Kidney (tissue), 13 donors: ENCODE measurements at regions not wholly inside any gene's neighbourhood (a gene's known extent, or its start where the extent isn't known, plus 50 kb on each side); places are given as distances from the start of the nearest gene placed in this dataset.

ENCODE experiments used
- DNase-seq, 5 donors: peaks; one replicate each; pipeline ENCODE4 v3.0.0-alpha.2; 2013 to 2020
- FAIRE-seq: peaks from 2 replicates; lab custom pipeline; 2012; peaks lifted over from hg19 to GRCh38; lab: Jason Lieb, UNC
- H3K27ac ChIP-seq, 2 donors: one replicate each; pipeline ENCODE4 v1.7.0; 2013; ENCODE audit warnings: low read depth in 2 of 2, low read length in 2 of 2, inconsistent platforms in 1 of 2
- H3K27me3 ChIP-seq: one replicate; pipeline ENCODE4 v1.7.1; 2013; ENCODE audit warnings: low read length, inconsistent platforms; ENCODE audit not compliant: control insufficient read depth, insufficient read depth
- H3K36me3 ChIP-seq, 3 donors: one replicate each; pipeline versions ENCODE4 v1.7.0 to v1.7.1; 2013; ENCODE audit warnings: low read length in 3 of 3, control low read depth in 1 of 3, inconsistent platforms in 1 of 3; ENCODE audit not compliant: insufficient read depth in 3 of 3, control insufficient read depth in 2 of 3
- H3K4me1 ChIP-seq, 3 donors: one replicate each; pipeline versions ENCODE4 v1.7.0 to v1.7.1; 2013; ENCODE audit warnings: low read length in 3 of 3, inconsistent platforms in 1 of 3, low read depth in 1 of 3; ENCODE audit not compliant: control insufficient read depth in 2 of 3, insufficient read depth in 2 of 3
- H3K4me3 ChIP-seq, 3 donors: one replicate each; pipeline versions ENCODE4 v1.7.0 to v1.8.1; 2013; ENCODE audit warnings: low read length in 3 of 3, control low read depth in 1 of 3, inconsistent platforms in 1 of 3
- H3K9ac ChIP-seq, 3 donors: one replicate each; pipeline versions ENCODE4 v1.7.0 to v1.7.1; 2013; ENCODE audit warnings: low read length in 3 of 3, control low read depth in 1 of 3, inconsistent platforms in 1 of 3
- H3K9me3 ChIP-seq, 3 donors: one replicate each; pipeline versions ENCODE4 v1.7.0 to v1.7.1; 2013; ENCODE audit warnings: low read length in 3 of 3, control low read depth in 1 of 3, inconsistent platforms in 1 of 3; ENCODE audit not compliant: control insufficient read depth in 2 of 3, insufficient read depth in 1 of 3
- CTCF ChIP-seq: IDR thresholded peaks from 3 replicates; pipeline ENCODE4 v1.5.1; 2012; ENCODE audit warnings: mild to moderate bottlenecking, moderate library complexity, borderline replicate concordance; ENCODE audit not compliant: insufficient read depth; ENCODE audit errors: extremely low read depth
- intact Hi-C: fragments of 100-400 bp; cut with DNase I; formaldehyde crosslinking; loops from one replicate; pipeline ENCODE4 v1.11.1; 2022
- donor health status: control.
- donor health status: control.
- donor health status: control.
- donor health status: control.
- donor health status: control.
- donor health status: DM: yes; HTN: yes; CAD: no.
- donor health status: Normal renal cell carcinoma (clear cell type).

- FAIRE-seq (peak; percentile 93), DNase-seq (no peak)
- H3K27ac ChIP-seq: no peak overlapping the region
- H3K4me3 ChIP-seq: no peak overlapping the region
- no peak for TF ChIP-seq CTCF
- H3K9me3 ChIP-seq: no peaks in the 10 kb centered on the region
- no peaks in the 10 kb centered on the region for H3K27me3 ChIP-seq
- H3K36me3 ChIP-seq: no peaks in the 10 kb centered on the region
- H3K9ac ChIP-seq: no peak overlapping the region
- H3K4me1 ChIP-seq: no peaks in the 10 kb centered on the region
- intact Hi-C loops: loop anchor here (10.0 kb wide), 1 partner anchor 243 kb away; no protein-coding TSS in a partner anchor
These were observed 81.1 kb upstream of the PLSCR4 start for GRCh38 chr3:146331967-146332366.

GRCh38 chr3:146326875-146327543 lies 76.1 kb upstream of the PLSCR4 start:
- intact Hi-C loops: loop anchor here (5.0 kb wide), 1 partner anchor 110 kb away; no protein-coding TSS in a partner anchor
- Histone ChIP-seq H3K36me3 (no peaks in the 10 kb centered on the region), H3K27me3 (no peaks in the 10 kb centered on the region), H3K27ac (no peak overlapping the region), H3K4me3 (no peak overlapping the region), H3K4me1 (no peaks in the 10 kb centered on the region), H3K9me3 (no peaks in the 10 kb centered on the region), H3K9ac (no peak overlapping the region)
- peak; percentile 52 for TF ChIP-seq CTCF
- DNase-seq (peak in 2 of 5 donors; percentile 49 to 79), FAIRE-seq (peak; percentile 97)

GRCh38 chr3:146325170-146325569 lies 74.3 kb upstream of the PLSCR4 start:
- no peaks in the 10 kb centered on the region for H3K4me1 ChIP-seq
- H3K9ac ChIP-seq: no peak overlapping the region
- no peaks in the 10 kb centered on the region for H3K9me3 ChIP-seq
- no peak overlapping the region for H3K27ac ChIP-seq
- DNase-seq: no peak
- no peak for FAIRE-seq
- H3K27me3 ChIP-seq: no peaks in the 10 kb centered on the region
- intact Hi-C loops: loop anchor here (5.0 kb wide), 1 partner anchor 108 kb away; no protein-coding TSS in a partner anchor
- no peak overlapping the region for H3K4me3 ChIP-seq
- TF ChIP-seq CTCF: no peak
- no peaks in the 10 kb centered on the region for H3K36me3 ChIP-seq
